ENCODE measurements at regions not wholly inside any gene's neighbourhood (a gene's known extent, or its start where the extent isn't known, plus 50 kb on each side); places are given as distances from the start of the nearest gene placed in this dataset.
"Not testable (repeated sequence)": the region's sequence is repeated elsewhere in the genome, so short reads cannot be mapped to it uniquely, and the experiment has no call there.

GRCh38 chr4:177494791-177495190 is 52.6 kb upstream of the AGA start:
- Histone ChIP-seq H3K36me3 (no peaks in the 10 kb centered on the region), H3K27ac (no peak overlapping the region), H3K4me1 (no peaks in the 10 kb centered on the region), H3K4me3 (no peak overlapping the region), H3K9me3 (no peaks in the 10 kb centered on the region), H3K27me3 (no peaks in the 10 kb centered on the region)
- DNase-seq (no peak), ATAC-seq (no peak)
- no peak for TF ChIP-seq POLR2A (IDR thresholded peaks at IDR 0.05)
- TF ChIP-seq CTCF (IDR thresholded peaks at IDR 0.05 in 4 of 5, conservative IDR thresholded peaks at IDR 0.05 in 1 of 5), result no peak
- intact Hi-C loops (cut with DNase I; ENCODE audit: low total_unique reads) (no loop called here), in situ Hi-C loops (cut with MboI; ENCODE audit: low sequenced_read_pairs in 4 of 4) (no loop called here)

GRCh38 chr4:177495626-177496025 is 53.4 kb upstream of the AGA start:
- DNase-seq; ATAC-seq; H3K27ac ChIP-seq; intact Hi-C loops (cut with DNase I; ENCODE audit: low total_unique reads); H3K27me3 ChIP-seq; H3K36me3 ChIP-seq; in situ Hi-C loops (cut with MboI; ENCODE audit: low sequenced_read_pairs in 4 of 4); H3K4me1 ChIP-seq; H3K4me3 ChIP-seq; H3K9me3 ChIP-seq: not testable (repeated sequence)

GRCh38 chr4:177499537-177499936 is 57.3 kb upstream of the AGA start:
- intact Hi-C loops (cut with DNase I; ENCODE audit: low total_unique reads) (no loop called here), in situ Hi-C loops (cut with MboI; ENCODE audit: low sequenced_read_pairs in 4 of 4) (no loop called here)
- Histone ChIP-seq H3K9me3 (no peaks in the 10 kb centered on the region), H3K36me3 (no peaks in the 10 kb centered on the region), H3K4me3 (no peak overlapping the region), H3K27me3 (no peaks in the 10 kb centered on the region), H3K4me1 (no peaks in the 10 kb centered on the region), H3K27ac (no peak overlapping the region)
- DNase-seq (no peak), ATAC-seq (no peak)
- TF ChIP-seq POLR2A (IDR thresholded peaks at IDR 0.05), result no peak
- no peak for TF ChIP-seq CTCF (IDR thresholded peaks at IDR 0.05 in 4 of 5, conservative IDR thresholded peaks at IDR 0.05 in 1 of 5)

- Histone ChIP-seq H3K27ac (no peak overlapping the region), H3K4me1 (no peaks in the 10 kb centered on the region), H3K27me3 (no peaks in the 10 kb centered on the region), H3K9me3 (no peaks in the 10 kb centered on the region), H3K36me3 (no peaks in the 10 kb centered on the region), H3K4me3 (no peak overlapping the region)
- intact Hi-C loops (cut with DNase I; ENCODE audit: low total_unique reads) (no loop called here), in situ Hi-C loops (cut with MboI; ENCODE audit: low sequenced_read_pairs in 4 of 4) (no loop called here)
- DNase-seq (no peak), ATAC-seq (no peak)
- TF ChIP-seq POLR2A (IDR thresholded peaks at IDR 0.05) (no peak), CTCF (IDR thresholded peaks at IDR 0.05 in 4 of 5, conservative IDR thresholded peaks at IDR 0.05 in 1 of 5) (no peak)
Measured at GRCh38 chr4:177505171-177505615, 63.0 kb upstream of the AGA start.

- H3K4me1 ChIP-seq, result no peaks in the 10 kb centered on the region
- ATAC-seq, result no peak
- in situ Hi-C loops (cut with MboI; ENCODE audit: low sequenced_read_pairs in 4 of 4), result no loop called here
- intact Hi-C loops (cut with DNase I; ENCODE audit: low total_unique reads), result no loop called here
- H3K4me3 ChIP-seq, result no peak overlapping the region
- DNase-seq, result no peak
- no peaks in the 10 kb centered on the region for H3K27me3 ChIP-seq
- H3K36me3 ChIP-seq, result no peaks in the 10 kb centered on the region
- no peaks in the 10 kb centered on the region for H3K9me3 ChIP-seq
- no peak for TF ChIP-seq CTCF (IDR thresholded peaks at IDR 0.05 in 4 of 5, conservative IDR thresholded peaks at IDR 0.05 in 1 of 5)
- no peak for TF ChIP-seq POLR2A (IDR thresholded peaks at IDR 0.05)
- no peak overlapping the region for H3K27ac ChIP-seq
Measured at GRCh38 chr4:177508662-177509061, 66.4 kb upstream of the AGA start.

Measured in gastrocnemius medialis (tissue), 4 donors.